WTC11 (cell line): ENCODE measurements at regions not wholly inside any gene's neighbourhood (a gene's known extent, or its start where the extent isn't known, plus 50 kb on each side); places are given as distances from the start of the nearest gene placed in this dataset.

ENCODE experiments used
- ATAC-seq: fragments of 200-7000 bp; cut with Tn5 transposase; 2 replicates; pipeline ENCODE4 v1.10.0; 2021; ENCODE audit warnings: mild to moderate bottlenecking, moderate library complexity
- CTCF ChIA-PET: fragments of 300-600 bp; sonication (Branson Sonifier 250); formaldehyde crosslinking; loops from one replicate; lab custom pipeline; 2021; ENCODE audit warnings: antibody characterized with exemption; lab: Charles Lee
- POLR2A ChIA-PET: fragments of 350-600 bp; sonication (Branson Sonifier 250); formaldehyde crosslinking; loops from one replicate; lab custom pipeline; 2021; ENCODE audit warnings: antibody characterized with exemption; lab: Charles Lee
- DNase-seq: peaks from one replicate; pipeline ENCODE4 v3.0.0; 2021; ENCODE audit warnings: low spot score
- H3K27ac Mint-ChIP-seq: 2 replicates; pipeline ENCODE4 v1.8.0; 2021; ENCODE audit warnings: mixed read lengths
- H3K27me3 Mint-ChIP-seq: 2 replicates; pipeline ENCODE4 v1.8.0; 2021; ENCODE audit warnings: low read depth, mild to moderate bottlenecking, moderate library complexity, mixed read lengths
- H3K36me3 Mint-ChIP-seq: 2 replicates; pipeline ENCODE4 v1.8.0; 2021; ENCODE audit warnings: mixed read lengths
- H3K4me1 Mint-ChIP-seq: 2 replicates; pipeline ENCODE4 v1.8.0; 2022; ENCODE audit warnings: mixed read lengths
- H3K4me3 Mint-ChIP-seq: 2 replicates; pipeline ENCODE4 v1.8.0; 2021; ENCODE audit warnings: mild to moderate bottlenecking, moderate library complexity, mixed read lengths
- H3K9me3 Mint-ChIP-seq: 2 replicates; pipeline ENCODE4 v1.8.0; 2021; ENCODE audit warnings: mixed read lengths
- ATF1 ChIP-seq: sonication (generic); formaldehyde crosslinking; IDR thresholded peaks from 2 replicates; pipeline ENCODE4 v1.8.1; 2023; ENCODE audit warnings: mild to moderate bottlenecking, moderate library complexity, missing genetic modification reagents
- CBFB ChIP-seq: sonication (generic); formaldehyde crosslinking; IDR thresholded peaks from 2 replicates; pipeline ENCODE4 v1.8.1; 2022; ENCODE audit warnings: mild to moderate bottlenecking, low read depth, missing genetic modification reagents
- CREM ChIP-seq: sonication (generic); formaldehyde crosslinking; IDR thresholded peaks from 2 replicates; pipeline ENCODE4 v1.8.1; 2022; ENCODE audit warnings: mild to moderate bottlenecking, missing genetic modification reagents, moderate library complexity
- EMX1 ChIP-seq: fragments of 250-450 bp; sonication (Bioruptor Pico); IDR thresholded peaks from 2 replicates; pipeline ENCODE4 v1.8.0; 2021; ENCODE audit warnings: mild to moderate bottlenecking
- GRHL2 ChIP-seq: fragments of 250-450 bp; sonication (Bioruptor Pico); IDR thresholded peaks from 2 replicates; pipeline ENCODE4 v1.8.0; 2022; ENCODE audit warnings: mild to moderate bottlenecking, moderate library complexity; ENCODE audit not compliant: insufficient replicate concordance, severe bottlenecking
- HMGXB4 ChIP-seq: sonication (generic); formaldehyde crosslinking; IDR thresholded peaks from 2 replicates; pipeline ENCODE4 v1.8.1; 2023; ENCODE audit warnings: mild to moderate bottlenecking, moderate library complexity, missing genetic modification reagents
- JUN ChIP-seq: sonication (generic); formaldehyde crosslinking; IDR thresholded peaks from 2 replicates; pipeline ENCODE4 v1.8.0; 2023; ENCODE audit warnings: mild to moderate bottlenecking, missing genetic modification reagents
- MAX ChIP-seq: sonication (generic); formaldehyde crosslinking; IDR thresholded peaks from 2 replicates; pipeline ENCODE4 v1.8.0; 2022; ENCODE audit warnings: mild to moderate bottlenecking, missing genetic modification reagents
- NFYB ChIP-seq: sonication (generic); formaldehyde crosslinking; conservative IDR thresholded peaks from 2 replicates; pipeline ENCODE4 v1.8.0; 2022; ENCODE audit warnings: low read depth, missing genetic modification reagents
- NR1H2 ChIP-seq: sonication (generic); formaldehyde crosslinking; IDR thresholded peaks from 2 replicates; pipeline ENCODE4 v1.9.0; 2021; ENCODE audit warnings: mild to moderate bottlenecking, moderate library complexity, missing genetic modification reagents
- PRRX2 ChIP-seq: fragments of 250-450 bp; sonication (Bioruptor Pico); IDR thresholded peaks from 2 replicates; pipeline ENCODE4 v1.8.0; 2021; ENCODE audit warnings: mild to moderate bottlenecking
- RORB ChIP-seq: fragments of 250-450 bp; sonication (Bioruptor Pico); IDR thresholded peaks from 2 replicates; pipeline ENCODE4 v1.9.0; 2021; ENCODE audit warnings: mild to moderate bottlenecking
- SMAD3 ChIP-seq: sonication (generic); formaldehyde crosslinking; IDR thresholded peaks from 2 replicates; pipeline ENCODE4 v1.8.0; 2022; ENCODE audit warnings: missing genetic modification reagents, mild to moderate bottlenecking, borderline replicate concordance
- SOX15 ChIP-seq: fragments of 250-450 bp; sonication (Bioruptor Pico); IDR thresholded peaks from 2 replicates; pipeline ENCODE4 v1.9.0; 2021; ENCODE audit warnings: mild to moderate bottlenecking
- ZMAT4 ChIP-seq: fragments of 250-450 bp; sonication (Bioruptor Pico); IDR thresholded peaks from 2 replicates; pipeline ENCODE4 v1.9.0; 2021; ENCODE audit warnings: mild to moderate bottlenecking
- ZNF121 ChIP-seq: sonication (generic); formaldehyde crosslinking; IDR thresholded peaks from 2 replicates; pipeline ENCODE4 v1.8.0; 2023; ENCODE audit warnings: missing genetic modification reagents
- ZNF219 ChIP-seq: sonication (generic); formaldehyde crosslinking; IDR thresholded peaks from 2 replicates; pipeline ENCODE4 v1.8.0; 2023; ENCODE audit warnings: missing genetic modification reagents, mild to moderate bottlenecking, borderline replicate concordance
- ZNF416 ChIP-seq: fragments of 250-450 bp; sonication (Bioruptor Pico); IDR thresholded peaks from 2 replicates; pipeline ENCODE4 v1.9.0; 2021; ENCODE audit warnings: mild to moderate bottlenecking, inconsistent platforms
- ZNF512 ChIP-seq: sonication (generic); formaldehyde crosslinking; IDR thresholded peaks from 2 replicates; pipeline ENCODE4 v1.8.1; 2022; ENCODE audit warnings: missing genetic modification reagents, borderline replicate concordance
- TF ChIP-seq, protein P1 (sequence below): sonication (generic); formaldehyde crosslinking; conservative IDR thresholded peaks from 2 replicates; pipeline ENCODE4 v1.8.1; 2023; ENCODE audit warnings: mild to moderate bottlenecking, low read depth, missing genetic modification reagents, moderate library complexity
- TF ChIP-seq, protein P2 (sequence below): sonication (generic); formaldehyde crosslinking; IDR thresholded peaks from 2 replicates; pipeline ENCODE4 v1.8.0; 2022; ENCODE audit warnings: mild to moderate bottlenecking, missing genetic modification reagents
- TF ChIP-seq, protein P3 (sequence below): sonication (generic); formaldehyde crosslinking; IDR thresholded peaks from 2 replicates; pipeline ENCODE4 v1.8.1; 2022; ENCODE audit warnings: low read depth, mild to moderate bottlenecking, moderate library complexity, missing genetic modification reagents, borderline replicate concordance

DNA sequence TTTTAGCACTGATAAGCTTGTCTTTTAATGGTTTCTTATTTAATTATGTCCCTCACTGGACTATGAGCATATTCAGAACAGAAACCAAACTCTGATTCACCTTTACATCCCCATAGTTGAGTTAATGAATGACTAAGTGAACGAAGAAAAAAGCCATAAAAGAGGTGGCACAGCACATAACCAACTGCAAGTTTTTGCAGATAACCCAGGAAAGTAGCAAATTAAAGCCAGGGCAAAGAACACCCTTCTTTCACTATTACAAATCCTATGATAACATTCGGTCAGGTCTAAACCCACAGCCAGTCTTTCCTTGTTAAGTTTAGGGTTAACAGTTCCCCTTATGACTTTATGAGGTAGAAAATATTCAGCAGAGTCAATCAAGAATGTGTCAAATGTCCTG, 102.7 kb downstream of the RIN2 start (continued):
- TF ChIP-seq ZNF512 (CRISPR knock-in tag) (no peak), CBFB (CRISPR knock-in tag) (no peak), ZNF121 (CRISPR knock-in tag) (no peak), CREM (CRISPR knock-in tag) (no peak)

- ChIA-PET POLR2A (no interaction called here), CTCF (no interaction called here)
- H3K27ac Mint-ChIP-seq = no peak overlapping the region
- no peaks in the 10 kb centered on the region for H3K4me1 Mint-ChIP-seq
- DNase-seq (no peak), ATAC-seq (no peak)
- H3K27me3 Mint-ChIP-seq = peaks cover 3% of the 10 kb centered on the region
- no peak overlapping the region for H3K4me3 Mint-ChIP-seq
- H3K9me3 Mint-ChIP-seq = peaks cover 15% of the 10 kb centered on the region
- no peaks in the 10 kb centered on the region for H3K36me3 Mint-ChIP-seq
- TF ChIP-seq EMX1 = no peak
- TF ChIP-seq, protein P1, sequence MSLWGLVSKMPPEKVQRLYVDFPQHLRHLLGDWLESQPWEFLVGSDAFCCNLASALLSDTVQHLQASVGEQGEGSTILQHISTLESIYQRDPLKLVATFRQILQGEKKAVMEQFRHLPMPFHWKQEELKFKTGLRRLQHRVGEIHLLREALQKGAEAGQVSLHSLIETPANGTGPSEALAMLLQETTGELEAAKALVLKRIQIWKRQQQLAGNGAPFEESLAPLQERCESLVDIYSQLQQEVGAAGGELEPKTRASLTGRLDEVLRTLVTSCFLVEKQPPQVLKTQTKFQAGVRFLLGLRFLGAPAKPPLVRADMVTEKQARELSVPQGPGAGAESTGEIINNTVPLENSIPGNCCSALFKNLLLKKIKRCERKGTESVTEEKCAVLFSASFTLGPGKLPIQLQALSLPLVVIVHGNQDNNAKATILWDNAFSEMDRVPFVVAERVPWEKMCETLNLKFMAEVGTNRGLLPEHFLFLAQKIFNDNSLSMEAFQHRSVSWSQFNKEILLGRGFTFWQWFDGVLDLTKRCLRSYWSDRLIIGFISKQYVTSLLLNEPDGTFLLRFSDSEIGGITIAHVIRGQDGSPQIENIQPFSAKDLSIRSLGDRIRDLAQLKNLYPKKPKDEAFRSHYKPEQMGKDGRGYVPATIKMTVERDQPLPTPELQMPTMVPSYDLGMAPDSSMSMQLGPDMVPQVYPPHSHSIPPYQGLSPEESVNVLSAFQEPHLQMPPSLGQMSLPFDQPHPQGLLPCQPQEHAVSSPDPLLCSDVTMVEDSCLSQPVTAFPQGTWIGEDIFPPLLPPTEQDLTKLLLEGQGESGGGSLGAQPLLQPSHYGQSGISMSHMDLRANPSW (CRISPR knock-in tag) = no peak
- no peak for TF ChIP-seq RORB (CRISPR knock-in tag)
- no peak for TF ChIP-seq NFYB (CRISPR knock-in tag)
- no peak for TF ChIP-seq SMAD3
- TF ChIP-seq ZNF219 (CRISPR knock-in tag) = no peak
- TF ChIP-seq SOX15 = no peak
These were observed 103.2 kb downstream of the RIN2 start for GRCh38 chr20:19861147-19861759.

GRCh38 chr20:19864130-19864529, 106.1 kb downstream of the RIN2 start:
- H3K4me1 Mint-ChIP-seq = no peaks in the 10 kb centered on the region
- DNase-seq = no peak

More at GRCh38 chr20:19864130-19864529, 106.1 kb downstream of the RIN2 start:
- POLR2A ChIA-PET = interaction anchor here (0.7 kb wide), 1 partner anchor 1023 kb away, joined by 4 read pairs; no protein-coding TSS in a partner anchor
- TF ChIP-seq ZNF121 (CRISPR knock-in tag) (no peak), NR1H2 (CRISPR knock-in tag) (no peak), GRHL2 (CRISPR knock-in tag) (no peak), JUN (CRISPR knock-in tag) (no peak), PRRX2 (CRISPR knock-in tag) (no peak), ZMAT4 (no peak), HMGXB4 (CRISPR knock-in tag) (no peak), ZNF416 (no peak), MAX (CRISPR knock-in tag) (no peak), ATF1 (CRISPR knock-in tag) (no peak)
- TF ChIP-seq, protein P2, sequence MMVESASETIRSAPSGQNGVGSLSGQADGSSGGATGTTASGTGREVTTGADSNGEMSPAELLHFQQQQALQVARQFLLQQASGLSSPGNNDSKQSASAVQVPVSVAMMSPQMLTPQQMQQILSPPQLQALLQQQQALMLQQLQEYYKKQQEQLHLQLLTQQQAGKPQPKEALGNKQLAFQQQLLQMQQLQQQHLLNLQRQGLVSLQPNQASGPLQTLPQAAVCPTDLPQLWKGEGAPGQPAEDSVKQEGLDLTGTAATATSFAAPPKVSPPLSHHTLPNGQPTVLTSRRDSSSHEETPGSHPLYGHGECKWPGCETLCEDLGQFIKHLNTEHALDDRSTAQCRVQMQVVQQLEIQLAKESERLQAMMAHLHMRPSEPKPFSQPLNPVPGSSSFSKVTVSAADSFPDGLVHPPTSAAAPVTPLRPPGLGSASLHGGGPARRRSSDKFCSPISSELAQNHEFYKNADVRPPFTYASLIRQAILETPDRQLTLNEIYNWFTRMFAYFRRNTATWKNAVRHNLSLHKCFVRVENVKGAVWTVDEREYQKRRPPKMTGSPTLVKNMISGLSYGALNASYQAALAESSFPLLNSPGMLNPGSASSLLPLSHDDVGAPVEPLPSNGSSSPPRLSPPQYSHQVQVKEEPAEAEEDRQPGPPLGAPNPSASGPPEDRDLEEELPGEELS (CRISPR knock-in tag) = no peak
- TF ChIP-seq, protein P3, sequence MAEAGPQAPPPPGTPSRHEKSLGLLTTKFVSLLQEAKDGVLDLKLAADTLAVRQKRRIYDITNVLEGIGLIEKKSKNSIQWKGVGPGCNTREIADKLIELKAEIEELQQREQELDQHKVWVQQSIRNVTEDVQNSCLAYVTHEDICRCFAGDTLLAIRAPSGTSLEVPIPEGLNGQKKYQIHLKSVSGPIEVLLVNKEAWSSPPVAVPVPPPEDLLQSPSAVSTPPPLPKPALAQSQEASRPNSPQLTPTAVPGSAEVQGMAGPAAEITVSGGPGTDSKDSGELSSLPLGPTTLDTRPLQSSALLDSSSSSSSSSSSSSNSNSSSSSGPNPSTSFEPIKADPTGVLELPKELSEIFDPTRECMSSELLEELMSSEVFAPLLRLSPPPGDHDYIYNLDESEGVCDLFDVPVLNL = no peak
- TF ChIP-seq, all 79 proteins: peak for 0
- Mint-ChIP-seq H3K36me3 (peaks cover 7% of the 10 kb centered on the region; the same call in 1 of the 2 replicates), H3K4me3 (no peak overlapping the region), H3K27ac (no peak overlapping the region), H3K9me3 (peaks cover 26% of the 10 kb centered on the region), H3K27me3 (peaks cover 3% of the 10 kb centered on the region)
- CTCF ChIA-PET = no interaction called here
- ATAC-seq = no peak
